ENCODE measurements at regions not wholly inside any gene's neighbourhood (a gene's known extent, or its start where the extent isn't known, plus 50 kb on each side); places are given as distances from the start of the nearest gene placed in this dataset.

GRCh38 chr11:134585666-134586610 is 173.9 kb upstream of the B3GAT1 start (continued):
- TF ChIP-seq TSHZ2 (CRISPR knock-in tag; IDR thresholded peaks at IDR 0.05) (no peak), SNAI2 (CRISPR knock-in tag; IDR thresholded peaks at IDR 0.05) (no peak), TOX (CRISPR knock-in tag; IDR thresholded peaks at IDR 0.05; ENCODE audit: borderline replicate concordance) (no peak), ISL1 (CRISPR knock-in tag; IDR thresholded peaks at IDR 0.05) (no peak), ZNF70 (CRISPR knock-in tag; IDR thresholded peaks at IDR 0.05) (no peak), ESRRG (CRISPR knock-in tag; IDR thresholded peaks at IDR 0.05) (no peak)
- TF ChIP-seq, protein P1, sequence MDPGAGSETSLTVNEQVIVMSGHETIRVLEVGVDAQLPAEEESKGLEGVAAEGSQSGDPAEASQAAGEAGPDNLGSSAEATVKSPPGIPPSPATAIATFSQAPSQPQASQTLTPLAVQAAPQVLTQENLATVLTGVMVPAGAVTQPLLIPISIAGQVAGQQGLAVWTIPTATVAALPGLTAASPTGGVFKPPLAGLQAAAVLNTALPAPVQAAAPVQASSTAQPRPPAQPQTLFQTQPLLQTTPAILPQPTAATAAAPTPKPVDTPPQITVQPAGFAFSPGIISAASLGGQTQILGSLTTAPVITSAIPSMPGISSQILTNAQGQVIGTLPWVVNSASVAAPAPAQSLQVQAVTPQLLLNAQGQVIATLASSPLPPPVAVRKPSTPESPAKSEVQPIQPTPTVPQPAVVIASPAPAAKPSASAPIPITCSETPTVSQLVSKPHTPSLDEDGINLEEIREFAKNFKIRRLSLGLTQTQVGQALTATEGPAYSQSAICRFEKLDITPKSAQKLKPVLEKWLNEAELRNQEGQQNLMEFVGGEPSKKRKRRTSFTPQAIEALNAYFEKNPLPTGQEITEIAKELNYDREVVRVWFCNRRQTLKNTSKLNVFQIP (CRISPR knock-in tag; IDR thresholded peaks at IDR 0.05; ENCODE audit: borderline replicate concordance, low read depth) = no peak
- TF ChIP-seq, protein P2, sequence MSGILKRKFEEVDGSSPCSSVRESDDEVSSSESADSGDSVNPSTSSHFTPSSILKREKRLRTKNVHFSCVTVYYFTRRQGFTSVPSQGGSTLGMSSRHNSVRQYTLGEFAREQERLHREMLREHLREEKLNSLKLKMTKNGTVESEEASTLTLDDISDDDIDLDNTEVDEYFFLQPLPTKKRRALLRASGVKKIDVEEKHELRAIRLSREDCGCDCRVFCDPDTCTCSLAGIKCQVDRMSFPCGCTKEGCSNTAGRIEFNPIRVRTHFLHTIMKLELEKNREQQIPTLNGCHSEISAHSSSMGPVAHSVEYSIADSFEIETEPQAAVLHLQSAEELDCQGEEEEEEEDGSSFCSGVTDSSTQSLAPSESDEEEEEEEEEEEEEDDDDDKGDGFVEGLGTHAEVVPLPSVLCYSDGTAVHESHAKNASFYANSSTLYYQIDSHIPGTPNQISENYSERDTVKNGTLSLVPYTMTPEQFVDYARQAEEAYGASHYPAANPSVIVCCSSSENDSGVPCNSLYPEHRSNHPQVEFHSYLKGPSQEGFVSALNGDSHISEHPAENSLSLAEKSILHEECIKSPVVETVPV (CRISPR knock-in tag; IDR thresholded peaks at IDR 0.05) = no peak

GRCh38 chr11:134584706-134585445 is 172.8 kb upstream of the B3GAT1 start:
- no peak for ATAC-seq
- TF ChIP-seq, protein P1 (CRISPR knock-in tag; IDR thresholded peaks at IDR 0.05; ENCODE audit: borderline replicate concordance, low read depth) = no peak
- TF ChIP-seq, protein P3, sequence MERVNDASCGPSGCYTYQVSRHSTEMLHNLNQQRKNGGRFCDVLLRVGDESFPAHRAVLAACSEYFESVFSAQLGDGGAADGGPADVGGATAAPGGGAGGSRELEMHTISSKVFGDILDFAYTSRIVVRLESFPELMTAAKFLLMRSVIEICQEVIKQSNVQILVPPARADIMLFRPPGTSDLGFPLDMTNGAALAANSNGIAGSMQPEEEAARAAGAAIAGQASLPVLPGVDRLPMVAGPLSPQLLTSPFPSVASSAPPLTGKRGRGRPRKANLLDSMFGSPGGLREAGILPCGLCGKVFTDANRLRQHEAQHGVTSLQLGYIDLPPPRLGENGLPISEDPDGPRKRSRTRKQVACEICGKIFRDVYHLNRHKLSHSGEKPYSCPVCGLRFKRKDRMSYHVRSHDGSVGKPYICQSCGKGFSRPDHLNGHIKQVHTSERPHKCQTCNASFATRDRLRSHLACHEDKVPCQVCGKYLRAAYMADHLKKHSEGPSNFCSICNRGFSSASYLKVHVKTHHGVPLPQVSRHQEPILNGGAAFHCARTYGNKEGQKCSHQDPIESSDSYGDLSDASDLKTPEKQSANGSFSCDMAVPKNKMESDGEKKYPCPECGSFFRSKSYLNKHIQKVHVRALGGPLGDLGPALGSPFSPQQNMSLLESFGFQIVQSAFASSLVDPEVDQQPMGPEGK (CRISPR knock-in tag; IDR thresholded peaks at IDR 0.05; ENCODE audit: borderline replicate concordance) = no peak
- TF ChIP-seq ZNF70 (CRISPR knock-in tag; IDR thresholded peaks at IDR 0.05) (no peak), CSDC2 (CRISPR knock-in tag; IDR thresholded peaks at IDR 0.05) (no peak), ISL1 (CRISPR knock-in tag; IDR thresholded peaks at IDR 0.05) (no peak)

GRCh38 chr11:134584001-134584561 is 172.0 kb upstream of the B3GAT1 start:
- ATAC-seq = no peak
- TF ChIP-seq OSR1 (CRISPR knock-in tag; IDR thresholded peaks at IDR 0.05) (no peak), ZNF8 (CRISPR knock-in tag; IDR thresholded peaks at IDR 0.05) (no peak), ZNF565 (CRISPR knock-in tag; conservative IDR thresholded peaks at IDR 0.05; ENCODE audit: low read depth) (no peak)
- TF ChIP-seq, protein P4, sequence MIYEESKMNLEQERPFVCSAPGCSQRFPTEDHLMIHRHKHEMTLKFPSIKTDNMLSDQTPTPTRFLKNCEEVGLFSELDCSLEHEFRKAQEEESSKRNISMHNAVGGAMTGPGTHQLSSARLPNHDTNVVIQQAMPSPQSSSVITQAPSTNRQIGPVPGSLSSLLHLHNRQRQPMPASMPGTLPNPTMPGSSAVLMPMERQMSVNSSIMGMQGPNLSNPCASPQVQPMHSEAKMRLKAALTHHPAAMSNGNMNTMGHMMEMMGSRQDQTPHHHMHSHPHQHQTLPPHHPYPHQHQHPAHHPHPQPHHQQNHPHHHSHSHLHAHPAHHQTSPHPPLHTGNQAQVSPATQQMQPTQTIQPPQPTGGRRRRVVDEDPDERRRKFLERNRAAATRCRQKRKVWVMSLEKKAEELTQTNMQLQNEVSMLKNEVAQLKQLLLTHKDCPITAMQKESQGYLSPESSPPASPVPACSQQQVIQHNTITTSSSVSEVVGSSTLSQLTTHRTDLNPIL (CRISPR knock-in tag; IDR thresholded peaks at IDR 0.05; ENCODE audit: low read depth) = no peak
- TF ChIP-seq, protein P1 (CRISPR knock-in tag; IDR thresholded peaks at IDR 0.05; ENCODE audit: borderline replicate concordance, low read depth) = no peak
